Thoracic aorta (tissue), 2 donors: ENCODE measurements at regions not wholly inside any gene's neighbourhood (a gene's known extent, or its start where the extent isn't known, plus 50 kb on each side); places are given as distances from the start of the nearest gene placed in this dataset.

Experiments used
- ATAC-seq: fragments of 150-250 bp; one replicate; pipeline ENCODE4 v1.8.0; 2017; ENCODE audit warnings: low read depth; ENCODE audit not compliant: insufficient number of reproducible peaks, low FRiP score
- DNase-seq: peaks from one replicate; pipeline ENCODE4 v3.0.0-alpha.2; 2020; ENCODE audit warnings: low spot score
- H3K27ac ChIP-seq, 2 donors: fragments of 200-600 bp; sonication (generic); 1 replicate in 1 of 2; 2 replicates in 1 of 2; pipeline ENCODE4 v1.5.1; 2016; ENCODE audit warnings: mild to moderate bottlenecking in 2 of 2, moderate library complexity in 2 of 2
- H3K27me3 ChIP-seq: fragments of 200-600 bp; sonication (generic); replicated peaks from 2 replicates; pipeline ENCODE4 v1.6.0; 2016; ENCODE audit warnings: mild to moderate bottlenecking; ENCODE audit not compliant: insufficient read depth
- H3K36me3 ChIP-seq: fragments of 200-600 bp; sonication (generic); one replicate; pipeline ENCODE4 v1.5.1; 2016
- H3K4me1 ChIP-seq, 2 donors: fragments of 200-600 bp; sonication (generic); 1 replicate in 1 of 2; 2 replicates in 1 of 2; pipeline versions ENCODE4 v1.5.1 to v1.6.0; 2016; ENCODE audit warnings: low read depth in 2 of 2, mild to moderate bottlenecking in 1 of 2; ENCODE audit not compliant: control insufficient read depth in 1 of 2
- H3K4me3 ChIP-seq: fragments of 200-600 bp; sonication (generic); 2 replicates; pipeline ENCODE4 v1.5.1; 2016; ENCODE audit warnings: mild to moderate bottlenecking
- H3K9me3 ChIP-seq: fragments of 200-600 bp; sonication (generic); 2 replicates; pipeline ENCODE4 v1.5.1; 2016
- CTCF ChIP-seq: fragments of 200-600 bp; sonication (generic); IDR thresholded peaks from one replicate; pipeline ENCODE4 v1.5.1; 2019; ENCODE audit warnings: antibody characterized with exemption

DNA sequence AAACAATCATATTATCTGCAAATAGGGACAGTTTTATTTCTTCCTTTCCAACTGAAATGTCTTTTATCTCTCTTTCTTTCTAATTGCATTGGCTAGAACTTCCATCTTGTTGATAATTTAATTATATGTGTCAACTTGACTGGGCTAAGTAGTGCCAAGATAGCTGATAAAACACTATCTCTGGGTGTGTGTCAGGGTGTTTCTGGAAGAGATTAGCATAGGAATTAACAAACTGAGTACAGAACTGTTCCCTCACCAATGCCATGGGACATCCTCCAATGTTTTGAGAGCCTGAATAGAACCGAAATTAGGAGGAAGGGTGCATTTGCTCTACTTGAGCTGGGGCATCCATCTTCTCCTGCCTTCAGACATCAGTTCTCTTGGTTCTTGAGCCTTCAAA lies 1027.2 kb downstream of the FAT4 start:
- no peak overlapping the region for H3K27ac ChIP-seq
- no peaks in the 10 kb centered on the region for H3K36me3 ChIP-seq
- H3K4me3 ChIP-seq = no peak overlapping the region
- H3K4me1 ChIP-seq = no peaks in the 10 kb centered on the region
- no peaks in the 10 kb centered on the region for H3K27me3 ChIP-seq
- no peak for ATAC-seq
- H3K9me3 ChIP-seq = no peaks in the 10 kb centered on the region
- TF ChIP-seq CTCF = no peak
- DNase-seq = no peak

- no peak for ATAC-seq
- Histone ChIP-seq H3K27me3 (no peaks in the 10 kb centered on the region), H3K9me3 (no peaks in the 10 kb centered on the region), H3K4me1 (no peaks in the 10 kb centered on the region), H3K36me3 (no peaks in the 10 kb centered on the region), H3K27ac (no peak overlapping the region), H3K4me3 (no peak overlapping the region)
- no peak for TF ChIP-seq CTCF
- no peak for DNase-seq
These were observed 1029.7 kb downstream of the FAT4 start for GRCh38 chr4:126344472-126344871.

GRCh38 chr4:126346654-126347053 lies 1031.9 kb downstream of the FAT4 start:
- no peak for DNase-seq
- Histone ChIP-seq H3K4me1 (peaks cover 8 to 20% of the 10 kb centered on the region in 2 donors), H3K36me3 (no peaks in the 10 kb centered on the region), H3K9me3 (no peaks in the 10 kb centered on the region), H3K27me3 (no peaks in the 10 kb centered on the region), H3K4me3 (no peak overlapping the region), H3K27ac (no peak overlapping the region)
- ATAC-seq = no peak
- TF ChIP-seq CTCF = no peak

DNA sequence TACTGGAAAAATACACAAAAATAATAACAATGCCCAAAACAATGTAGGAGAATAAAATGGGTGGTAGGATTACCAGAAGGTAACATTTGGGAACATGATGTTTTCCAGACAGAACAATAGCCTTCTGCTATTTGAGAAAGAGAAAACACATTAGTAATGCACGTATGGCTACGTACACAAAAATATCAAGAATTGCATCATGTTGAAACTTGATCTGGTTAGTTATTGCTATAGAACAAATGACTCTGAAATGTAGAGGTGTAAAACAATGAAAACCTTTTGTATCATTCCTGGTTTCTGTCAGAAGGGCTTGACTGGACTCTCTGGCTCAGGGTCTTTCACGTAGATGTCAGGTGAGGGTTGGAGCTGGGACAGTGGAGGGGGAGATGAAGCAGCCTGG lies 1040.0 kb downstream of the FAT4 start:
- TF ChIP-seq CTCF = no peak

GRCh38 chr4:126358041-126358440 lies 1043.3 kb downstream of the FAT4 start:
- no peak for TF ChIP-seq CTCF
- Histone ChIP-seq H3K27ac (no peak overlapping the region), H3K9me3 (no peaks in the 10 kb centered on the region), H3K36me3 (no peaks in the 10 kb centered on the region), H3K4me1 (peaks cover 0 to 5% of the 10 kb centered on the region in 2 donors), H3K4me3 (no peak overlapping the region), H3K27me3 (no peaks in the 10 kb centered on the region)
- ATAC-seq (no peak), DNase-seq (no peak)

More for the DNA sequence above, 1040.0 kb downstream of the FAT4 start:
- DNase-seq = no peak
- H3K4me3 ChIP-seq = no peak overlapping the region
- no peaks in the 10 kb centered on the region for H3K36me3 ChIP-seq
- ATAC-seq = no peak
- no peak overlapping the region for H3K27ac ChIP-seq
- H3K27me3 ChIP-seq = no peaks in the 10 kb centered on the region
- H3K9me3 ChIP-seq = no peaks in the 10 kb centered on the region
- H3K4me1 ChIP-seq = peaks cover 8 to 23% of the 10 kb centered on the region in 2 donors
